ENCODE measurements at regions not wholly inside any gene's neighbourhood (a gene's known extent, or its start where the extent isn't known, plus 50 kb on each side); places are given as distances from the start of the nearest gene placed in this dataset.

DNA sequence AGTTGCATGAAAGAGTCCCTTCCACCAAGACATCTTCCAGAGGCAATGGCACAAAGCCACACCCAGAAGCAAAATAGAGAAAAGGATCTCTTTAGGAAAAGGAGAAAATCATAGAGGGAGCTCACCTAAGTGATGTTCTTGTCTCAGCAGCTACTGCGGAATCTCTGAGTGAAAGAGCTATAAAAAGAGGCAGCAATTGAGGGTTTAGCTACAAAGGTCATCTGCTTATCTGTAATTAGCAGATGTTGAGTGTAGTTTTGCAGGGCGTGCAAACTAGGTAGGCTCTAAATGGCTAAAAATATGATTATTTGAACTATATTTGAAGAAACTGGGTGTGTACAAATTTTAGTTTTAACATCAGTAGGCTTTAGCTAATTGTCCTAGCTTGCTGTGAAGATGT, 276.0 kb downstream of the HS3ST1 start:
- TF ChIP-seq EZH2 (IDR thresholded peaks at IDR 0.05; ENCODE audit: borderline replicate concordance, low read depth, low read length, severe bottlenecking) (no peak), CTCF (IDR thresholded peaks at IDR 0.05; ENCODE audit: borderline replicate concordance, extremely low read depth, low read length, poor library complexity, severe bottlenecking) (no peak)
- no peak for ATAC-seq (ENCODE audit: insufficient read depth, low read depth)
- no peak overlapping the region for H3K27ac ChIP-seq (ENCODE audit: low read length)
- H3K79me2 ChIP-seq (ENCODE audit: insufficient read depth, low read length): no peaks in the 10 kb centered on the region
- H3K27me3 ChIP-seq (ENCODE audit: insufficient read depth, low read length, poor library complexity): no peaks in the 10 kb centered on the region
- H2AFZ ChIP-seq (ENCODE audit: low read depth, low read length): no peak overlapping the region
- no peak overlapping the region for H3K4me3 ChIP-seq (ENCODE audit: low read depth in 1 of 2, low read length in 2 of 2)
- H3K9me3 ChIP-seq (ENCODE audit: insufficient read depth, low read length, severe bottlenecking): no peaks in the 10 kb centered on the region
- H3K4me2 ChIP-seq (ENCODE audit: insufficient read depth, low read length): no peak overlapping the region
- DNase-seq: no peak
- no peaks in the 10 kb centered on the region for H4K20me1 ChIP-seq (ENCODE audit: insufficient read depth, low read length)
- no peaks in the 10 kb centered on the region for H3K36me3 ChIP-seq (ENCODE audit: insufficient read depth, low read length)
- H3K9ac ChIP-seq (ENCODE audit: low read depth, low read length): no peak overlapping the region
- H3K4me1 ChIP-seq (ENCODE audit: insufficient read depth, low read length): no peaks in the 10 kb centered on the region

GRCh38 chr4:11151500-11151899, 277.2 kb downstream of the HS3ST1 start:
- Histone ChIP-seq H3K27me3 (ENCODE audit: insufficient read depth, low read length, poor library complexity) (no peaks in the 10 kb centered on the region), H3K4me3 (ENCODE audit: low read depth in 1 of 2, low read length in 2 of 2) (no peak overlapping the region), H3K4me2 (ENCODE audit: insufficient read depth, low read length) (no peak overlapping the region), H3K9me3 (ENCODE audit: insufficient read depth, low read length, severe bottlenecking) (no peaks in the 10 kb centered on the region), H3K9ac (ENCODE audit: low read depth, low read length) (no peak overlapping the region), H3K36me3 (ENCODE audit: insufficient read depth, low read length) (no peaks in the 10 kb centered on the region), H4K20me1 (ENCODE audit: insufficient read depth, low read length) (no peaks in the 10 kb centered on the region), H3K4me1 (ENCODE audit: insufficient read depth, low read length) (no peaks in the 10 kb centered on the region), H3K79me2 (ENCODE audit: insufficient read depth, low read length) (no peaks in the 10 kb centered on the region), H2AFZ (ENCODE audit: low read depth, low read length) (no peak overlapping the region), H3K27ac (ENCODE audit: low read length) (no peak overlapping the region)
- TF ChIP-seq EZH2 (IDR thresholded peaks at IDR 0.05; ENCODE audit: borderline replicate concordance, low read depth, low read length, severe bottlenecking) (no peak), CTCF (IDR thresholded peaks at IDR 0.05; ENCODE audit: borderline replicate concordance, extremely low read depth, low read length, poor library complexity, severe bottlenecking) (no peak)
- no peak for ATAC-seq (ENCODE audit: insufficient read depth, low read depth)
- DNase-seq: no peak

DNA sequence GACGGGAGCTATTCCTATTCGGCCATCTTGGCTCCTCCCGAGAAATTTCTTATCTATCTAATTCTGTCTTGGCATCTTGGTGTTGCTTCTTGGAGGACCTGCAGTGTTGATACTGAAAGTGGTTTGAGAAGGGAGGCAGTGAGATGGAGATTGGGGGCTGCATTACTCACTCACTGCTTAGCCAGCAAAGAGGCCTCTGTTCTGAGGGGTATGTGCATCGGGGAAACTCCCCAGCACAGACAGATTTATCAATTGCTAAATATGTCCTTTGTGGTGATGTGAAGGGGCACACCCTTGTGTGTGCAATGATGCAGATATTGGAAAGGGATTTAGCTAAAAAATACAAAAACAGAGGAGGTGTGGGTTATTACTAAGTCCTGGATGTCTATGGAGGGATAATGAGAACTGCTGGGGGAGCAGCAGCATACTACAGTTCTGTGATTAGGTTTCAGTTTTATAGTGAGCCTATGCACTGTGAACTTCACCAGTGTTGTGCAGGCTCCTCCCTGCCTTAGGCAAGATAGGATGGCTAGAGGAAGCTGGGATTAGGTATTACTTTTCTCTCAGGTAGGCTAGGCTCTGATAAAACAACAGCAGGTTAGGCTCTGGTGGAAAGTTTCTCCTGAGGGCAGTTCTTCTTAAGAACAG, 279.0 kb downstream of the HS3ST1 start:
- Histone ChIP-seq H3K79me2 (ENCODE audit: insufficient read depth, low read length) (no peaks in the 10 kb centered on the region), H3K4me3 (ENCODE audit: low read depth in 1 of 2, low read length in 2 of 2) (no peak overlapping the region), H3K27me3 (ENCODE audit: insufficient read depth, low read length, poor library complexity) (no peaks in the 10 kb centered on the region), H3K4me1 (ENCODE audit: insufficient read depth, low read length) (no peaks in the 10 kb centered on the region), H3K36me3 (ENCODE audit: insufficient read depth, low read length) (no peaks in the 10 kb centered on the region), H3K27ac (ENCODE audit: low read length) (no peak overlapping the region), H3K4me2 (ENCODE audit: insufficient read depth, low read length) (no peak overlapping the region), H3K9me3 (ENCODE audit: insufficient read depth, low read length, severe bottlenecking) (no peaks in the 10 kb centered on the region), H3K9ac (ENCODE audit: low read depth, low read length) (no peak overlapping the region), H2AFZ (ENCODE audit: low read depth, low read length) (no peak overlapping the region), H4K20me1 (ENCODE audit: insufficient read depth, low read length) (no peaks in the 10 kb centered on the region)
- TF ChIP-seq CTCF (IDR thresholded peaks at IDR 0.05; ENCODE audit: borderline replicate concordance, extremely low read depth, low read length, poor library complexity, severe bottlenecking) (no peak), EZH2 (IDR thresholded peaks at IDR 0.05; ENCODE audit: borderline replicate concordance, low read depth, low read length, severe bottlenecking) (no peak)
- no peak for ATAC-seq (ENCODE audit: insufficient read depth, low read depth)
- no peak for DNase-seq

Data from DND-41 (cell line).